ENCODE measurements at regions not wholly inside any gene's neighbourhood (a gene's known extent, or its start where the extent isn't known, plus 50 kb on each side); places are given as distances from the start of the nearest gene placed in this dataset.

- Histone ChIP-seq H3K4me2 (ENCODE audit: low read length) (no peak overlapping the region), H2AFZ (no peak overlapping the region), H3K4me3 (ENCODE audit: low read depth, low read length) (no peak overlapping the region), H3K4me1 (peaks cover 7% of the 10 kb centered on the region), H3K9ac (no peak overlapping the region), H3K79me2 (no peaks in the 10 kb centered on the region), H3K27me3 (ENCODE audit: control insufficient read depth, insufficient read depth, low read length) (no peaks in the 10 kb centered on the region), H3K9me3 (ENCODE audit: control insufficient read depth, low read length) (no peaks in the 10 kb centered on the region), H3K36me3 (ENCODE audit: control insufficient read depth, insufficient read depth, low read length) (no peaks in the 10 kb centered on the region), H3K27ac (no peak overlapping the region)
- TF ChIP-seq CTCF (IDR thresholded peaks at IDR 0.05), result no peak
Measured at GRCh38 chr6:122207794-122208193, 191.7 kb upstream of the HSF2 start.

GRCh38 chr6:122214605-122215318 is 184.7 kb upstream of the HSF2 start:
- H3K36me3 ChIP-seq (ENCODE audit: control insufficient read depth, insufficient read depth, low read length), result no peaks in the 10 kb centered on the region
- peak overlapping the region; percentile 79 for H3K27ac ChIP-seq
- H3K4me2 ChIP-seq (ENCODE audit: low read length), result no peak overlapping the region

GRCh38 chr6:122220254-122220653 is 179.2 kb upstream of the HSF2 start:
- Histone ChIP-seq H3K9me3 (ENCODE audit: control insufficient read depth, low read length) (no peaks in the 10 kb centered on the region), H3K4me1 (peaks cover 22% of the 10 kb centered on the region), H3K27ac (peak overlapping the region; percentile 69), H3K79me2 (no peaks in the 10 kb centered on the region), H3K27me3 (ENCODE audit: control insufficient read depth, insufficient read depth, low read length) (no peaks in the 10 kb centered on the region), H2AFZ (peak overlapping the region; percentile 30), H3K4me3 (ENCODE audit: low read depth, low read length) (no peak overlapping the region), H3K9ac (no peak overlapping the region), H3K4me2 (ENCODE audit: low read length) (no peak overlapping the region), H3K36me3 (ENCODE audit: control insufficient read depth, insufficient read depth, low read length) (no peaks in the 10 kb centered on the region)
- TF ChIP-seq CTCF (IDR thresholded peaks at IDR 0.05), result no peak

More at GRCh38 chr6:122214605-122215318, 184.7 kb upstream of the HSF2 start:
- Histone ChIP-seq H3K4me1 (peaks cover 14% of the 10 kb centered on the region), H3K79me2 (no peaks in the 10 kb centered on the region), H2AFZ (peak overlapping the region; percentile 68), H3K4me3 (ENCODE audit: low read depth, low read length) (no peak overlapping the region), H3K9me3 (ENCODE audit: control insufficient read depth, low read length) (no peaks in the 10 kb centered on the region), H3K9ac (no peak overlapping the region), H3K27me3 (ENCODE audit: control insufficient read depth, insufficient read depth, low read length) (no peaks in the 10 kb centered on the region)
- TF ChIP-seq CTCF (IDR thresholded peaks at IDR 0.05), result no peak

GRCh38 chr6:122222761-122223160 is 176.7 kb upstream of the HSF2 start:
- Histone ChIP-seq H3K4me1 (peaks cover 22% of the 10 kb centered on the region), H3K9me3 (ENCODE audit: control insufficient read depth, low read length) (no peaks in the 10 kb centered on the region), H3K27ac (peak overlapping the region; percentile 15), H3K4me2 (ENCODE audit: low read length) (no peak overlapping the region), H3K4me3 (ENCODE audit: low read depth, low read length) (no peak overlapping the region), H3K36me3 (ENCODE audit: control insufficient read depth, insufficient read depth, low read length) (no peaks in the 10 kb centered on the region), H3K27me3 (ENCODE audit: control insufficient read depth, insufficient read depth, low read length) (no peaks in the 10 kb centered on the region), H3K9ac (no peak overlapping the region), H2AFZ (peak overlapping the region; percentile 56), H3K79me2 (no peaks in the 10 kb centered on the region)
- no peak for TF ChIP-seq CTCF (IDR thresholded peaks at IDR 0.05)

- H3K27me3 ChIP-seq (ENCODE audit: control insufficient read depth, insufficient read depth, low read length), result no peaks in the 10 kb centered on the region
- no peak overlapping the region for H3K4me3 ChIP-seq (ENCODE audit: low read depth, low read length)
- H3K4me1 ChIP-seq, result peaks cover 20% of the 10 kb centered on the region
- no peaks in the 10 kb centered on the region for H3K79me2 ChIP-seq
- H3K9ac ChIP-seq, result no peak overlapping the region
- peak overlapping the region; percentile 15 for H3K27ac ChIP-seq
- H3K9me3 ChIP-seq (ENCODE audit: control insufficient read depth, low read length), result no peaks in the 10 kb centered on the region
- no peak for TF ChIP-seq CTCF (IDR thresholded peaks at IDR 0.05)
- no peaks in the 10 kb centered on the region for H3K36me3 ChIP-seq (ENCODE audit: control insufficient read depth, insufficient read depth, low read length)
- no peak overlapping the region for H3K4me2 ChIP-seq (ENCODE audit: low read length)
- peak overlapping the region; percentile 56 for H2AFZ ChIP-seq
Measured at GRCh38 chr6:122223251-122223650, 176.2 kb upstream of the HSF2 start.

Measured in parathyroid adenoma (tissue), 2 donors.